HS-27A (cell line): ENCODE measurements at regions not wholly inside any gene's neighbourhood (a gene's known extent, or its start where the extent isn't known, plus 50 kb on each side); places are given as distances from the start of the nearest gene placed in this dataset.

Experiments used
- DNase-seq: peaks from one replicate; pipeline ENCODE4 v3.0.0-alpha.2; 2012; ENCODE audit warnings: low read depth, missing footprints

DNA sequence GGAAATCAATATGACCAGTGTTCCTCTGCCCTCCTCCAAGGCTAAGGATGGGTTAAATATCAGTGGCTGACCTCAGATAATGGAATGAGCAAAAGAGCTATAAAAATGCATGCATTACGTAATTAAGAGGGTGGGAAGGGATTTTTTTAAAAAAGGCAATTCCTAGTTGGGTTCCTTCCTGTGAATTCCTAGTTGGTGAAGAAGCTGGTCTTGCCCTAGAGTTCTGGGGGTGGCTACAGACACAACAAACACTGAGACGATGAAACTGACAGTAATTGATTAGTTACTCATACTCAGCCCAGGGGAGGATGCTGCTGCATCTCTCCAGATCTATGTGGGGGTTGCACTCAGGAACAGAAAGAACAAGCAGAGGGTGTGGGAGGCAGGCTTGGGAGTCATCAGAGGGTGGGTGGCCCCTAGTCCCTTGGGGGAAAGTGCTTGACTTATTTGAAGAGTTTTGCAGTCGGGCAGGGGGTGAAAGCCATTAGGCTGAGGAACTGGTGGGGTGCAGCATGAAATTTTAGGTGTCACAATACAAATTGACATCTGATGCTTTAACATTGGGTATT lies 662.0 kb upstream of the FRG1 start:
- DNase-seq, result no peak

DNA sequence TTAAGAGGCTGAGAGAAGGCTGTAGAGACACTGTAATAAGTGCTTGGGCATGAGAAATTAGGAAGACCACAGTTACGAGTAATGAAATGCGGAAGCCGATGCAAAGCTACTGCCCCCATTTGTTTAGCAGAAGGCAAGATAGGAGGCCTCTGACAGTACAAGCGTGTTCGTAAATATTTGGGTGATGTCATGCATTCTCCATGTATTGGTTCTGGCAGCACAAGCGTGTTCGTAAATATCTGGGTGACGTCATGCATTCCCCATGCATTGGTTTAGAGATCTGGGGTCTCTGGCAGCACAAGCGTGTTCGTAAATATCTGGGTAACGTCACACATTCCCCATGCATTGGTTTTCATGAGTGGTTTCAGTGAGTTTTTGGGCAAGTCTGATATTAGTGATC lies 661.5 kb upstream of the FRG1 start:
- no peak for DNase-seq

DNA sequence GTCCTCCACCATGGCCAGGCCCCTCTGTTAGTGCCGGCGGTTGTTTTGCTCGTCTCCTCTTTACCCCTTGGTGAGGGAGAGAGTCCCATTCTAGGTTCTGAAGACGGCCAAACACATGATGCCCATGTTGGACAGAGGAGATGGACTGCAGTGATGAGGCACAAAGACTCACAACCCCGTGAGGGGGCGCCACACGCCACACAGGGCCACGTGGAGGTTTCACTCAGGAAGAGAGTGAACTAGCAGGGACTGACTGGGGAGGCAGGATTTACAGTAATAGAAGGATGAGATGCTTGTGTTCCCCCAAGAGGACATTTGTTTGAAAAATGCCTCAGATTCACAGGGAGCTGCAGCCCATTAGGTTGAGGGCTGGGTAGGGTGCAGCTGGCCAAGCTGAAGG lies 655.3 kb upstream of the FRG1 start:
- no peak for DNase-seq

DNA sequence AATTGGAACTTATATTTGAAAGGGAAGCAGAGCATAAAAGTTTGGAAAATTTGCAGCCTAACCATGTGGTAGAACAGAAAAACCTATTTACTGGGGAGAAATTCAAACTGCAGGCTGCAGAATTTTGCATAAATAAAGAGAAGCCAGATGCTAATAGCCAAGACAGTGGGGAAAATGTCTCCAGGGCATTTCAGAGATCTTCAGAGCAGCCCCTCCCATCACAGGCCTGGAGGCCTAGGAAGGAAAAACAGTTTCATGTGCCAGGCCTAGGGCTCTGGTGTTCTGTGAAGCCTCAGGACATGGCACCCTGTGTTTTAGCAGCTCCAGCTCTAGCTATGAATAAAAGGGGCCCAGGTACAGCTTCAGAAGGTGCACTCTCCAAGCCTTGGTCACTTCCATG lies 648.7 kb upstream of the FRG1 start:
- DNase-seq, result no peak

GRCh38 chr4:189293459-189293858 lies 647.2 kb upstream of the FRG1 start:
- DNase-seq, result no peak

DNA sequence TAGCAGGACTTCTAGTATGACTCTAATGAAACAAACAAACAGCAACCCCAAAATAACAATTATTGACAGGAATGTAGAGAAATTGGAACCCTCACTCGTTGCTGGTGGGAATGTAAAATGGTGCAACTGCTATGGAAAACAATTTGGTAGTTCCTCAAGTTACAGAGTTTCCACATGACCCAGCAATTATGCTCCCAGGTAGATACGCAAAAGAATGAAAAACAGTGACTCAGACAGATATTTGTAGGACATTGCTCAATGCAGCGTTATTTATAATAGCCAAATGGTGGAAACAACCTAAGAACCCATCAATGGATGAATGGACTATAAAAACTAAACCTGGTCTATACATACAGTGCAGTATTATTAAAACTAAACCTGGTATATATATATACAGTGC lies 646.1 kb upstream of the FRG1 start:
- no peak for DNase-seq

GRCh38 chr4:189299706-189300105 lies 641.0 kb upstream of the FRG1 start:
- no peak for DNase-seq

- no peak for DNase-seq
Observed at GRCh38 chr4:189301692-189302091, 639.0 kb upstream of the FRG1 start.

- DNase-seq, result no peak
Observed at GRCh38 chr4:189302719-189303118, 638.0 kb upstream of the FRG1 start.

DNA sequence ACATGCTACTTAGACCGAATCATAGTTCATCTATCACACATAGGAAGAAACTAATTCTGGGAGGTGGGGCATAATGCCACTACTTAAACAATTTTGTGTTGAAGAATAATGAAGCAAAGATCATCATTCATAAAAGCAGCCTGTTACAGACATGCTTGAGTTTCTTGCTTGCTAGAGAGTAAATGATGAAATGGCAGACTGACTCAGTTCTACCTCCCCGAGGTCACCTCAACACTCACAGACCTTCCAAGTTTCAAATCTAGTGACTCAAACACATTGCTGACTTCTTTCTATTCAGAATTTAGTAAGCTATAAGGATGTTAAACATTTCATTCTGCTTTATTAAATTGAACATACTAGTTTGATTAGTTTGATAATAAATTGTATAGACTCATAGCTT lies 636.5 kb upstream of the FRG1 start:
- DNase-seq, result no peak

DNA sequence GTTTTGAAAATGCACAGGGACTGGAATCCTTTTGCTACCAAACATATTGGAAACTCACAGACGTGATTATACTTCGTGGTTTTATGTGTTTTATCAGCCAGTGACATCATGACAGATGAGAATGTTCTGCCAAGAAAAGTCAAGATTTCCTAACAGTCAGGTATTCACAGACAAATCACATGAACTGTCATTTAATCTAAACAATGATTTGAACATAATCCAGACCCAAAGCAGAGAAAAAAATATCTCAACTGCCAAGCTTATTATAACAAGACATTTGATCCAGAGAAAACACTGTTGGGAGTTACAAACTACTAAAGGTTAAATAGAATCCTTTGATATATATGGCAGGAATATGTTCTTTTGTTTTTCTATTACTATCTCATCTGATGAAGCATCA lies 635.9 kb upstream of the FRG1 start:
- no peak for DNase-seq

- DNase-seq, result no peak
Observed at GRCh38 chr4:189305500-189305899, 635.2 kb upstream of the FRG1 start.

DNA sequence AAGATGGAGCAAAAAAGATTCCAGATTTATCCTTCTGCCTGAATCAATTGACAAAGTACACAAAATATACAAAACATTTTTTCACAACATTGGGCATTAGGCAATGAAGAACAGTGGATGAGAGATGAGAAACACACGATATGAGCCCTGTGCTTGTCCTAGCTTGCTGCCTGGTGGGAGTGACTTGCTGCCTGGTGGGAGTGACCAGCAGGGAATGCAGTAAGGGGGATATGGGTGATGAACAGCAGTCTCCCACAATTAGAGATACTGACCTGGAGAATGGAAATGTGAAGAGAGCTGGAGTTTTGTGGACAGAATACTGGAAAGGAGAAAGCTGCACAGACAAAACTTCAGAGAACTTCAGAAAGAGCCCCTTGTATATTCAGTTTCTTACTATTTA lies 629.4 kb upstream of the FRG1 start:
- DNase-seq, result no peak

- no peak for DNase-seq
Observed at GRCh38 chr4:189313064-189313463, 627.6 kb upstream of the FRG1 start.

GRCh38 chr4:189313861-189314513 lies 626.7 kb upstream of the FRG1 start:
- no peak for DNase-seq

DNA sequence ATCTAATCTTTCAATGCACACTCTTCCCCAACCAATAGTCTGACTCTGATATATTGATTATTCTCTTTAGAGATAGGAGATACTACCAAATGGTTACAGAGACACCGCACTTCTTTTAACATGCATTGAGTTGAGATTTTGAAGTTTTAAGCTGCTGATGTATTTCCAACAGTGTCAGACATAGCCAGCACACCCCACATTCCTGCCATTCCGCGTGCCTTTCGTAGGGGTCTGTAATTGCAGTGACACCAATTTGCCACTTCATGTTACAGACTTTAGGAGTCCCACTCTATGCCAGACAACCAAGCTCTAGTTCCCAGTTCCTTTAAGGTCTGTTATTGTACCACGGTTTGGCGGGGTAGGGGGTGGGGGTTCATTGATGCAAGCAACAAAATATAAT lies 618.2 kb upstream of the FRG1 start:
- DNase-seq, result no peak

- DNase-seq, result no peak
Observed at GRCh38 chr4:189341881-189342280, 598.8 kb upstream of the FRG1 start.

DNA sequence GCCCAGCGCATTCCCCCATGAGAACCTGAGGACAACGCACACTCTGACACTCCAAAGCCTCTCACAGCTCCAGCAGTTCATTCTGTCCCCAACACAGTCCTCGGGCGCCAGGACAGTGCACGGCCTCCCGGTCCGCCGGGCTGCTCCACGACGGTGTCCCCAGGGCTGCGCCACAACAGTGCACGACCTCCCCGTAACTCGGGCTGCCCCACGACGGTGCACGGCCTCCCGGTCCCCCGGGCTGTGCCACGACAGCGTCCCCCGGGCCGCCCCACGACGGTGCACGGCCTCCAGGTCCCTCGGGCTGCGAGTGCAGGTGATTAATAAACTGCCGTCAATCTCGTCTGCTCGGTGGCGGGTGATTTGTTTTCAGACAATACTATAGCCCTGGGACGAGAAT lies 585.1 kb upstream of the FRG1 start:
- no peak for DNase-seq

DNA sequence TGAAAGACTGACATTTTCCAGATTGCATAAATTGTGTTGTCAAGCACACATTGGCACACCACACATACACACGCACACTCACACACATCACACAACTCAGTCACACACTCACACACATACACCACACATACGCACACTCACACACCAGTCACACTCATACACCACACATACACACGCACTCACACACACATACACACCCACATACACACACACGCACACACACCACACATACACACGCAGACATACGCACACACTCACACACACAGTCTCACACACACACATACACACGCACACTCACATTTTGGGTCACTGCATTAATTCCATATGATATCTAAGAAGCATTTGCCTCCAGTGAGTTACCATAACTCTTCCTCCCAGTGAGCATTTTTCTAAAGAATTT lies 578.3 kb upstream of the FRG1 start:
- DNase-seq, result no peak

DNA sequence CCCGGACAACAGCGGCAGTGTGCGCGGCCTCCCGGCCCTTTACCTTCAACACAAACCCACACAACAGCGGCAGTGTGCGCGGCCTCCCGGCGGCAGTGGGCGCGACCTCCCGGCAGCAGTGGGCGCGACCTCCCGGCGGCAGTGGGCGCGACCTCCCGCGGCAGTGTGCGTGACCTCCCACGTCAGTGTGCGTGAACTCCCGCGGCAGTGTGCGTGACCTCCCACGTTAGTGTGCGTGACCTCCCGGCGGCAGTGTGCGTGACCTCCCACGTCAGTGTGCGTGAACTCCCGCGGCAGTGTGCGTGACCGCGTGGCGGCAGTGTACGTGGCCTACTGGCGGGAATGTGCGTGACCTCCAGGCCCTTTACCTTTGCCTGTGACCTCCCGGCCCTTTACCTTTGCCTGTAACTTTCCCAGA lies 576.6 kb upstream of the FRG1 start:
- no peak for DNase-seq

- DNase-seq, result no peak
Observed at GRCh38 chr4:189365451-189365850, 575.2 kb upstream of the FRG1 start.

GRCh38 chr4:189367832-189368231 lies 572.8 kb upstream of the FRG1 start:
- no peak for DNase-seq

GRCh38 chr4:189374176-189374575 lies 566.5 kb upstream of the FRG1 start:
- DNase-seq, result no peak

DNA sequence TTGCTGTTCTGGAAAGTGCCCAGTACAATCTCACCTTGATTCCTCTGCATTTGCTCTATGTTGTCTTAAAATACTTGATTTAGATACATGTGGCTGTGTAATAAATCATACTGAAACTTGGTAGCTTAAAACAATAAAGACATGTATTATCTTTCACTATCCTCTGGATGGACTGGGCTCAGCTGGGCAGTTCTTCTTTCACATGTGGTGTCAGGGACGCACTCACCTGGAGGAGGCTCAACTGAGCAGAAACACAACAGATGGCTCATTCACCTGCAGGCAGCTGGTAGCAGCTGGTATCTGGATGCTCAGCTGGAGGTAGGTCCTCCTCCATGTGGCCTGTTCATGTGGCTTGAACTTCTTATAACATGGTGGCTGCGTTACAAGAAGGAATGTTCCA lies 563.8 kb upstream of the FRG1 start:
- DNase-seq, result no peak
